ENCODE measurements at regions not wholly inside any gene's neighbourhood (a gene's known extent, or its start where the extent isn't known, plus 50 kb on each side); places are given as distances from the start of the nearest gene placed in this dataset.
"Not testable (repeated sequence)": the region's sequence is repeated elsewhere in the genome, so short reads cannot be mapped to it uniquely, and the experiment has no call there.

GRCh38 chr3:74842649-74843048, 228.2 kb upstream of the CNTN3 start:
- TF ChIP-seq CTCF (IDR thresholded peaks at IDR 0.05) = no peak
- Mint-ChIP-seq H3K4me1 (ENCODE audit: low read depth) (peaks cover 9% of the 10 kb centered on the region), H3K27me3 (ENCODE audit: low read depth) (no peaks in the 10 kb centered on the region), H3K4me3 (ENCODE audit: unreplicated experiment) (no peak overlapping the region), H3K27ac (ENCODE audit: unreplicated experiment) (no peak overlapping the region), H3K9me3 (ENCODE audit: low read depth) (no peaks in the 10 kb centered on the region), H3K36me3 (ENCODE audit: low read depth) (no peaks in the 10 kb centered on the region)
- DNase-seq (ENCODE audit: low spot score) = no peak

- Mint-ChIP-seq H3K27ac (ENCODE audit: unreplicated experiment) (no peak overlapping the region), H3K4me1 (ENCODE audit: low read depth) (peaks cover 9% of the 10 kb centered on the region), H3K9me3 (ENCODE audit: low read depth) (no peaks in the 10 kb centered on the region), H3K27me3 (ENCODE audit: low read depth) (no peaks in the 10 kb centered on the region), H3K36me3 (ENCODE audit: low read depth) (no peaks in the 10 kb centered on the region), H3K4me3 (ENCODE audit: unreplicated experiment) (no peak overlapping the region)
- TF ChIP-seq CTCF (IDR thresholded peaks at IDR 0.05) = no peak
- no peak for DNase-seq (ENCODE audit: low spot score)
These were observed 227.7 kb upstream of the CNTN3 start for GRCh38 chr3:74842141-74842540.

GRCh38 chr3:74839566-74839965, 225.1 kb upstream of the CNTN3 start:
- H3K27ac Mint-ChIP-seq (ENCODE audit: unreplicated experiment) = no peak overlapping the region
- no peaks in the 10 kb centered on the region for H3K9me3 Mint-ChIP-seq (ENCODE audit: low read depth)
- H3K4me3 Mint-ChIP-seq (ENCODE audit: unreplicated experiment) = no peak overlapping the region
- TF ChIP-seq CTCF (IDR thresholded peaks at IDR 0.05) = no peak
- no peaks in the 10 kb centered on the region for H3K36me3 Mint-ChIP-seq (ENCODE audit: low read depth)
- peaks cover 4% of the 10 kb centered on the region for H3K4me1 Mint-ChIP-seq (ENCODE audit: low read depth)
- H3K27me3 Mint-ChIP-seq (ENCODE audit: low read depth) = no peaks in the 10 kb centered on the region
- DNase-seq (ENCODE audit: low spot score) = no peak

- Mint-ChIP-seq H3K4me1 (ENCODE audit: low read depth) (no peaks in the 10 kb centered on the region), H3K9me3 (ENCODE audit: low read depth) (no peaks in the 10 kb centered on the region), H3K4me3 (ENCODE audit: unreplicated experiment) (no peak overlapping the region), H3K27me3 (ENCODE audit: low read depth) (no peaks in the 10 kb centered on the region), H3K27ac (ENCODE audit: unreplicated experiment) (no peak overlapping the region), H3K36me3 (ENCODE audit: low read depth) (no peaks in the 10 kb centered on the region)
- no peak for DNase-seq (ENCODE audit: low spot score)
- TF ChIP-seq CTCF (IDR thresholded peaks at IDR 0.05) = no peak
These were observed 218.5 kb upstream of the CNTN3 start for GRCh38 chr3:74832925-74833324.

- H3K27ac Mint-ChIP-seq (ENCODE audit: unreplicated experiment); H3K36me3 Mint-ChIP-seq (ENCODE audit: low read depth); DNase-seq (ENCODE audit: low spot score); H3K4me1 Mint-ChIP-seq (ENCODE audit: low read depth); H3K9me3 Mint-ChIP-seq (ENCODE audit: low read depth); H3K27me3 Mint-ChIP-seq (ENCODE audit: low read depth); H3K4me3 Mint-ChIP-seq (ENCODE audit: unreplicated experiment): not testable (repeated sequence)
These were observed 216.4 kb upstream of the CNTN3 start for GRCh38 chr3:74830845-74831244.

- H3K4me3 Mint-ChIP-seq (ENCODE audit: unreplicated experiment); H3K36me3 Mint-ChIP-seq (ENCODE audit: low read depth); DNase-seq (ENCODE audit: low spot score); H3K27me3 Mint-ChIP-seq (ENCODE audit: low read depth); H3K4me1 Mint-ChIP-seq (ENCODE audit: low read depth); H3K27ac Mint-ChIP-seq (ENCODE audit: unreplicated experiment): not testable (repeated sequence)
- H3K9me3 Mint-ChIP-seq (ENCODE audit: low read depth) = peaks cover 13% of the 10 kb centered on the region
These were observed 210.9 kb upstream of the CNTN3 start for GRCh38 chr3:74825404-74825803.
